Panc1 (cell line): ENCODE measurements at regions not wholly inside any gene's neighbourhood (a gene's known extent, or its start where the extent isn't known, plus 50 kb on each side); places are given as distances from the start of the nearest gene placed in this dataset.

ENCODE experiments used
- CTCF ChIP-seq: fragments of 450-650 bp; IDR thresholded peaks from 2 replicates; pipeline ENCODE4 v1.5.1; 2017; ENCODE audit warnings: mild to moderate bottlenecking
- POLR2AphosphoS5 ChIP-seq: IDR thresholded peaks from 2 replicates; pipeline ENCODE4 v1.6.1; 2012; ENCODE audit warnings: mild to moderate bottlenecking, low read depth, low read length, moderate library complexity
- SIN3A ChIP-seq: IDR thresholded peaks from 2 replicates; pipeline ENCODE4 v1.6.1; 2012; ENCODE audit warnings: low read depth, mild to moderate bottlenecking, low read length, moderate library complexity, borderline replicate concordance; ENCODE audit not compliant: insufficient read depth
- TCF7L2 ChIP-seq: IDR thresholded peaks from 2 replicates; pipeline ENCODE4 v1.6.1; 2011; ENCODE audit warnings: mild to moderate bottlenecking, low read depth, low read length, inconsistent platforms
- TF ChIP-seq, protein P1 (sequence below), 2 experiments: IDR thresholded peaks; 2 replicates each; pipeline ENCODE4 v1.6.1; 2011 to 2012; ENCODE audit warnings: low read depth in 2 of 2, control low read depth in 1 of 2, low read length in 1 of 2, mild to moderate bottlenecking in 1 of 2, moderate library complexity in 1 of 2; ENCODE audit not compliant: insufficient read depth in 1 of 2

DNA sequence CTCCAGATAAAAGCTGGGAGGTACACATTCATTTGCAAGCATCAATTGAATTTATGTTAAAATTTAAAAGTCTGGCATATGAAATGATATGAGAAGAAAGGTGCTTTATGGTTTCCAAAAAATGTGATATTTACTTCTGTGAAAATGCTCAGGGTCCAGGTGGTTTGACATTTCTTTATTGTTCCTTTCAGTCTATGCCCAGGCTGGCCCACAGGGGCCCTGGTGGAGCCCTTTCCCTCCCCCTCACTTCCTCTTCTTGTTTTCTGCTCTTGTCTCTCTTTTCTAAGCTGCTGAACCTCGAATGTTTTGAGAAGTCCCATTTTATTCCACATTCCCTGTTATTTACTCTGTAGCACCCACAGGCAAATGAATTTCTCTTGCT lies 127.8 kb downstream of the HS3ST3B1 start:
- TF ChIP-seq CTCF = no peak
- TF ChIP-seq SIN3A = no peak
- TF ChIP-seq, protein P1, sequence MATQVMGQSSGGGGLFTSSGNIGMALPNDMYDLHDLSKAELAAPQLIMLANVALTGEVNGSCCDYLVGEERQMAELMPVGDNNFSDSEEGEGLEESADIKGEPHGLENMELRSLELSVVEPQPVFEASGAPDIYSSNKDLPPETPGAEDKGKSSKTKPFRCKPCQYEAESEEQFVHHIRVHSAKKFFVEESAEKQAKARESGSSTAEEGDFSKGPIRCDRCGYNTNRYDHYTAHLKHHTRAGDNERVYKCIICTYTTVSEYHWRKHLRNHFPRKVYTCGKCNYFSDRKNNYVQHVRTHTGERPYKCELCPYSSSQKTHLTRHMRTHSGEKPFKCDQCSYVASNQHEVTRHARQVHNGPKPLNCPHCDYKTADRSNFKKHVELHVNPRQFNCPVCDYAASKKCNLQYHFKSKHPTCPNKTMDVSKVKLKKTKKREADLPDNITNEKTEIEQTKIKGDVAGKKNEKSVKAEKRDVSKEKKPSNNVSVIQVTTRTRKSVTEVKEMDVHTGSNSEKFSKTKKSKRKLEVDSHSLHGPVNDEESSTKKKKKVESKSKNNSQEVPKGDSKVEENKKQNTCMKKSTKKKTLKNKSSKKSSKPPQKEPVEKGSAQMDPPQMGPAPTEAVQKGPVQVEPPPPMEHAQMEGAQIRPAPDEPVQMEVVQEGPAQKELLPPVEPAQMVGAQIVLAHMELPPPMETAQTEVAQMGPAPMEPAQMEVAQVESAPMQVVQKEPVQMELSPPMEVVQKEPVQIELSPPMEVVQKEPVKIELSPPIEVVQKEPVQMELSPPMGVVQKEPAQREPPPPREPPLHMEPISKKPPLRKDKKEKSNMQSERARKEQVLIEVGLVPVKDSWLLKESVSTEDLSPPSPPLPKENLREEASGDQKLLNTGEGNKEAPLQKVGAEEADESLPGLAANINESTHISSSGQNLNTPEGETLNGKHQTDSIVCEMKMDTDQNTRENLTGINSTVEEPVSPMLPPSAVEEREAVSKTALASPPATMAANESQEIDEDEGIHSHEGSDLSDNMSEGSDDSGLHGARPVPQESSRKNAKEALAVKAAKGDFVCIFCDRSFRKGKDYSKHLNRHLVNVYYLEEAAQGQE (IDR thresholded peaks at IDR 0.05; ENCODE audit: insufficient read depth in 1 of 2, low read depth in 2 of 2, low read length in 1 of 2) = no peak
- TF ChIP-seq POLR2AphosphoS5 = no peak
- no peak for TF ChIP-seq TCF7L2
